Keratinocyte (primary cell): ENCODE measurements at regions not wholly inside any gene's neighbourhood (a gene's known extent, or its start where the extent isn't known, plus 50 kb on each side); places are given as distances from the start of the nearest gene placed in this dataset.
A peak's percentile ranks its signal among the peaks of the same experiment; 100 is the strongest.

Experiments
- DNase-seq: peaks from one replicate; pipeline ENCODE4 v3.0.0-alpha.2; 2011; ENCODE audit warnings: low read depth, missing footprints, low spot score
- FAIRE-seq: peaks from 2 replicates; lab custom pipeline; 2011; peaks lifted over from hg19 to GRCh38; lab: Jason Lieb, UNC
- H2AFZ ChIP-seq: 2 replicates; pipeline ENCODE4 v1.6.0; 2012; ENCODE audit warnings: low read length, control low read depth, inconsistent platforms; ENCODE audit not compliant: control insufficient read depth
- H3K27ac ChIP-seq: 2 replicates; pipeline ENCODE4 v1.5.1; 2011; ENCODE audit warnings: low read length; ENCODE audit not compliant: control insufficient read depth, insufficient read depth
- H3K27me3 ChIP-seq: 3 replicates; pipeline ENCODE4 v1.6.0; 2011; ENCODE audit warnings: low read length; ENCODE audit not compliant: control insufficient read depth, insufficient read depth; ENCODE audit errors: extremely low read depth
- H3K36me3 ChIP-seq, 2 experiments: 2 replicates in 1 of 2; 3 replicates in 1 of 2; pipeline ENCODE4 v1.5.1; 2011; ENCODE audit warnings: low read length in 2 of 2, mild to moderate bottlenecking in 1 of 2; ENCODE audit not compliant: control insufficient read depth in 2 of 2, insufficient read depth in 2 of 2; ENCODE audit errors: extremely low read depth in 1 of 2
- H3K4me1 ChIP-seq: 3 replicates; pipeline ENCODE4 v1.5.1; 2011; ENCODE audit warnings: low read length; ENCODE audit not compliant: control insufficient read depth, insufficient read depth; ENCODE audit errors: extremely low read depth
- H3K4me2 ChIP-seq: 3 replicates; pipeline ENCODE4 v1.6.0; 2011; ENCODE audit warnings: low read depth, low read length; ENCODE audit not compliant: control insufficient read depth, insufficient read depth; ENCODE audit errors: extremely low read depth
- H3K4me3 ChIP-seq, 3 experiments: fragments of 200-600 bp in 1 of 3; sonication (generic) in 1 of 3; 2 replicates in 2 of 3; 3 replicates in 1 of 3; pipeline ENCODE4 v1.5.1; 2011 to 2016; ENCODE audit warnings: low read length in 3 of 3, mild to moderate bottlenecking in 3 of 3, control low read depth in 2 of 3, inconsistent platforms in 1 of 3, low read depth in 1 of 3, mixed read lengths in 1 of 3, mixed run types in 1 of 3, moderate library complexity in 1 of 3; ENCODE audit not compliant: control insufficient read depth in 2 of 3, insufficient read depth in 2 of 3; ENCODE audit errors: extremely low read depth in 1 of 3
- H3K79me2 ChIP-seq: 2 replicates; pipeline ENCODE4 v1.6.0; 2012; ENCODE audit warnings: low read length; ENCODE audit not compliant: control insufficient read depth, insufficient read depth
- H3K9ac ChIP-seq: 3 replicates; pipeline ENCODE4 v1.6.0; 2011; ENCODE audit warnings: low read length; ENCODE audit not compliant: control insufficient read depth, insufficient read depth; ENCODE audit errors: extremely low read depth
- H3K9me1 ChIP-seq: 3 replicates; pipeline ENCODE4 v1.6.0; 2011; ENCODE audit warnings: low read length; ENCODE audit not compliant: control insufficient read depth, insufficient read depth; ENCODE audit errors: extremely low read depth
- H3K9me3 ChIP-seq: 2 replicates; pipeline ENCODE4 v1.5.1; 2012; ENCODE audit warnings: low read depth, low read length; ENCODE audit not compliant: control insufficient read depth
- H4K20me1 ChIP-seq: 3 replicates; pipeline ENCODE4 v1.6.0; 2011; ENCODE audit warnings: low read length; ENCODE audit not compliant: control insufficient read depth, insufficient read depth; ENCODE audit errors: extremely low read depth
- CTCF ChIP-seq, 3 experiments: IDR thresholded peaks in 1 of 3; conservative IDR thresholded peaks in 1 of 3; optimal IDR thresholded peaks in 1 of 3; 2 replicates in 2 of 3; 3 replicates in 1 of 3; pipeline versions ENCODE3 to v1.5.1; 2011; ENCODE audit warnings: low read length in 3 of 3, mild to moderate bottlenecking in 3 of 3, moderate library complexity in 2 of 3, control low read depth in 1 of 3, inconsistent platforms in 1 of 3; ENCODE audit not compliant: insufficient read depth in 2 of 3; ENCODE audit errors: extremely low read depth in 1 of 3
- EZH2 ChIP-seq: IDR thresholded peaks from one replicate; pipeline ENCODE4 v1.6.1; 2012; ENCODE audit warnings: inconsistent platforms, mild to moderate bottlenecking, low read length, moderate library complexity
- dilution Hi-C: fragments of 300-500 bp; cut with MboI; formaldehyde crosslinking; loops from one replicate; pipeline ENCODE4 v1.7.0; 2020; ENCODE audit warnings: low sequenced_read_pairs; ENCODE audit not compliant: extremely low pct_ligation_motif_present

- H4K20me1 ChIP-seq: no peaks in the 10 kb centered on the region
- H3K27ac ChIP-seq: no peak overlapping the region
- peaks cover 2% of the 10 kb centered on the region for H3K9me3 ChIP-seq
- H3K4me1 ChIP-seq: peaks cover 37% of the 10 kb centered on the region
- H3K36me3 ChIP-seq: no peaks in the 10 kb centered on the region
- no peak overlapping the region for H2AFZ ChIP-seq
- DNase-seq: no peak
- H3K27me3 ChIP-seq: no peaks in the 10 kb centered on the region
- dilution Hi-C loops: no loop called here
- peak; percentile 75 for FAIRE-seq
- H3K9me1 ChIP-seq: no peaks in the 10 kb centered on the region
- no peaks in the 10 kb centered on the region for H3K79me2 ChIP-seq
- TF ChIP-seq EZH2: no peak
- TF ChIP-seq CTCF (optimal IDR thresholded peaks at IDR 0.05 in 1 of 3, IDR thresholded peaks at IDR 0.05 in 1 of 3, conservative IDR thresholded peaks at IDR 0.05 in 1 of 3; ENCODE audit: extremely low read depth in 1 of 3, insufficient read depth in 2 of 3, low read length in 3 of 3): no peak
- no peak overlapping the region for H3K4me3 ChIP-seq
- H3K4me2 ChIP-seq: no peak overlapping the region
- no peak overlapping the region for H3K9ac ChIP-seq
These were observed 55.9 kb upstream of the ATL2 start for GRCh38 chr2:38432820-38433606.

- Histone ChIP-seq H3K36me3 (no peaks in the 10 kb centered on the region), H3K4me3 (no peak overlapping the region), H3K9ac (no peak overlapping the region), H3K9me3 (peaks cover 2% of the 10 kb centered on the region), H3K9me1 (no peaks in the 10 kb centered on the region), H4K20me1 (no peaks in the 10 kb centered on the region), H3K79me2 (no peaks in the 10 kb centered on the region), H3K27ac (no peak overlapping the region), H3K4me2 (no peak overlapping the region), H3K4me1 (peaks cover 22% of the 10 kb centered on the region), H3K27me3 (no peaks in the 10 kb centered on the region), H2AFZ (no peak overlapping the region)
- dilution Hi-C loops: no loop called here
- no peak for DNase-seq
- TF ChIP-seq EZH2 (no peak), CTCF (optimal IDR thresholded peaks at IDR 0.05 in 1 of 3, IDR thresholded peaks at IDR 0.05 in 1 of 3, conservative IDR thresholded peaks at IDR 0.05 in 1 of 3; ENCODE audit: extremely low read depth in 1 of 3, insufficient read depth in 2 of 3, low read length in 3 of 3) (no peak)
- no peak for FAIRE-seq
These were observed 53.6 kb upstream of the ATL2 start for GRCh38 chr2:38430597-38431207.
